Calu3 (cell line): ENCODE measurements at regions not wholly inside any gene's neighbourhood (a gene's known extent, or its start where the extent isn't known, plus 50 kb on each side); places are given as distances from the start of the nearest gene placed in this dataset.

ENCODE experiments used
- BruUV-seq: library from RNA; stranded (reverse); fragments of 400-500 nt; replicated peaks from 2 replicates; lab custom pipeline; 2021; lab: Mats Ljungman, UMichigan
- CTCF ChIA-PET: fragments of 300-600 bp; sonication (Branson Sonifier 250); formaldehyde crosslinking; loops from one replicate; lab custom pipeline; 2022; ENCODE audit warnings: antibody characterized with exemption; lab: Charles Lee
- DNase-seq: peaks from one replicate; pipeline ENCODE4 v3.0.0; 2022
- H3K27ac Mint-ChIP-seq: one replicate; pipeline ENCODE4 v1.8.0; 2022; ENCODE audit warnings: mixed read lengths; ENCODE audit not compliant: unreplicated experiment
- H3K27me3 Mint-ChIP-seq: one replicate; pipeline ENCODE4 v1.8.0; 2022; ENCODE audit warnings: mixed read lengths; ENCODE audit not compliant: unreplicated experiment
- H3K36me3 Mint-ChIP-seq: one replicate; pipeline ENCODE4 v1.8.0; 2022; ENCODE audit warnings: mild to moderate bottlenecking, moderate library complexity, mixed read lengths; ENCODE audit not compliant: insufficient read depth, unreplicated experiment
- H3K4me1 Mint-ChIP-seq: one replicate; pipeline ENCODE4 v1.8.0; 2022; ENCODE audit warnings: mild to moderate bottlenecking, low read depth, mixed read lengths; ENCODE audit not compliant: unreplicated experiment
- H3K4me3 Mint-ChIP-seq: one replicate; pipeline ENCODE4 v1.8.0; 2022; ENCODE audit warnings: mild to moderate bottlenecking, low read depth, moderate library complexity, mixed read lengths; ENCODE audit not compliant: unreplicated experiment
- H3K9me3 Mint-ChIP-seq: one replicate; pipeline ENCODE4 v1.8.0; 2022; ENCODE audit warnings: low read depth, mixed read lengths; ENCODE audit not compliant: unreplicated experiment
- intact Hi-C: fragments of 100-400 bp; cut with micrococcal nuclease; formaldehyde crosslinking; loops from one replicate; pipeline ENCODE4 v1.10.0; 2022; ENCODE audit not compliant: unreplicated experiment
- TF ChIP-seq, protein P1 (sequence below): fragments of 200-600 bp; IDR thresholded peaks from one replicate; pipeline ENCODE4 v1.8.0; 2022; ENCODE audit warnings: antibody characterized with exemption; ENCODE audit not compliant: unreplicated experiment

DNA sequence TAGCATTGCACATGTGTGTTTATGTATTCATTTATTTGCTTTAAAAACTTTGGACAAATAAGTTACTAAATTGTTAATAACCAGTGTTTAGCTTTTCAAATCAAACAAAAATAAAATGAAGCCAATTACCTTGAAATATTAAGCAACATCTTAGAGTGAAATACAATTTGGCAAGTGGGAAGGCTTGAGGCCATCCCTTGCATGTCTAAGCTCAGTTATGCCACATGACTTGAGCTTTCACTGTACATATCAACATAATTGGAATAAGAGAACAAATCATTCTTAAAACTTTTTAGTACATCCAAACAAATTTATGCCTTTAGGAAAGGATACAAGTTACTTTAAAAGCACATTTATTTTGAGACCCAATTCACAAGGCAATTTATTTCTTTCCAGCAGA, 640.6 kb downstream of the SPRY1 start:
- no peak overlapping the region for H3K4me3 Mint-ChIP-seq
- H3K27ac Mint-ChIP-seq, result no peak overlapping the region
- H3K27me3 Mint-ChIP-seq, result no peaks in the 10 kb centered on the region
- no peak for DNase-seq
- H3K36me3 Mint-ChIP-seq, result no peaks in the 10 kb centered on the region
- CTCF ChIA-PET, result no interaction called here
- intact Hi-C loops, result no loop called here
- no peaks in the 10 kb centered on the region for H3K4me1 Mint-ChIP-seq
- no TSS peak for BruUV-seq
- no peaks in the 10 kb centered on the region for H3K9me3 Mint-ChIP-seq
- TF ChIP-seq, protein P1, sequence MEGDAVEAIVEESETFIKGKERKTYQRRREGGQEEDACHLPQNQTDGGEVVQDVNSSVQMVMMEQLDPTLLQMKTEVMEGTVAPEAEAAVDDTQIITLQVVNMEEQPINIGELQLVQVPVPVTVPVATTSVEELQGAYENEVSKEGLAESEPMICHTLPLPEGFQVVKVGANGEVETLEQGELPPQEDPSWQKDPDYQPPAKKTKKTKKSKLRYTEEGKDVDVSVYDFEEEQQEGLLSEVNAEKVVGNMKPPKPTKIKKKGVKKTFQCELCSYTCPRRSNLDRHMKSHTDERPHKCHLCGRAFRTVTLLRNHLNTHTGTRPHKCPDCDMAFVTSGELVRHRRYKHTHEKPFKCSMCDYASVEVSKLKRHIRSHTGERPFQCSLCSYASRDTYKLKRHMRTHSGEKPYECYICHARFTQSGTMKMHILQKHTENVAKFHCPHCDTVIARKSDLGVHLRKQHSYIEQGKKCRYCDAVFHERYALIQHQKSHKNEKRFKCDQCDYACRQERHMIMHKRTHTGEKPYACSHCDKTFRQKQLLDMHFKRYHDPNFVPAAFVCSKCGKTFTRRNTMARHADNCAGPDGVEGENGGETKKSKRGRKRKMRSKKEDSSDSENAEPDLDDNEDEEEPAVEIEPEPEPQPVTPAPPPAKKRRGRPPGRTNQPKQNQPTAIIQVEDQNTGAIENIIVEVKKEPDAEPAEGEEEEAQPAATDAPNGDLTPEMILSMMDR, result no peak

DNA sequence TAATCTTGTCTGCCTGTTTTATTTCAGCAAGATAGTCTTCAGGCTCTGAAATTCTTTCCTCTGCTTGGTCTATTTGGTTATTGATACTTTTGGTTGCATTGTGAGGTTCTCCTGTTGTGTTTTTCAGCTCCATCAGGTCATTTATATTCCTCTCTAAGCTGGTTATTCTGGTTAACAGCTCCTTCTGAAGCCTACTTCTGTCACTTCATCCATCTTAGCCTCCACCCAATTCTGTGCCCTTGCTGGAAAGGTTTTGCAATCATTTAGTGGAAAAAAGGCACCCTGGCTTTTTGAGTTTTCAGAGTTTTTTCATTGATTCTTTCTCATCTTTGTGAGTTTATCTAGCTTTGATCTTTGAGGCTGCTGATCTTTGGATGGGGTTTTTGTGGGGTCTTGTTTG, 647.7 kb downstream of the SPRY1 start:
- TF ChIP-seq, protein P1, result no peak
- intact Hi-C loops, result no loop called here
- no TSS peak for BruUV-seq
- no peak overlapping the region for H3K4me3 Mint-ChIP-seq
- H3K4me1 Mint-ChIP-seq, result no peaks in the 10 kb centered on the region
- no peak overlapping the region for H3K27ac Mint-ChIP-seq
- H3K9me3 Mint-ChIP-seq, result no peaks in the 10 kb centered on the region
- H3K36me3 Mint-ChIP-seq, result no peaks in the 10 kb centered on the region
- H3K27me3 Mint-ChIP-seq, result no peaks in the 10 kb centered on the region
- DNase-seq, result no peak
- CTCF ChIA-PET, result no interaction called here

DNA sequence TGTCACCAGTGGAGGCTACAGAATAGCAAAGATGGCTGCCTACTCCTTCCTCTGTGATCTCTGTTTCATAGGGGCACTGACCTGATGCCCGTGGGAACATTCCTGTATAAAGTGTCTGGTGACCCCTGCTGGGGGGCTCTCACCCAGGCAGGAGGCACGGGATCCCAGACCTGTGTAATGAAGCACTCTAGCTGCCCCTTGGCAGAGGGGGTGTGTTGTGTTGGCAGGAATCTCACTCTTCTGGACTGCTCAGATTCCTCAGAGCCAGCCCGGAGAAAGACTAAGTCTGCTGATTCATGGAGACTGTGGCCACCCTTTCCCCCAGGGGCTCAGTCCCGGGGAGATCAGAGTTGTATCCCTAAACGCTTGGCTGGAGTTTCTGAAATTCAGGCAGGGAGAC, 648.3 kb downstream of the SPRY1 start:
- TF ChIP-seq, protein P1, result no peak
- Mint-ChIP-seq H3K27ac (no peak overlapping the region), H3K4me3 (no peak overlapping the region), H3K9me3 (no peaks in the 10 kb centered on the region), H3K27me3 (no peaks in the 10 kb centered on the region), H3K4me1 (no peaks in the 10 kb centered on the region), H3K36me3 (no peaks in the 10 kb centered on the region)
- CTCF ChIA-PET, result no interaction called here
- intact Hi-C loops, result no loop called here
- no TSS peak for BruUV-seq
- DNase-seq, result peak; percentile 1

DNA sequence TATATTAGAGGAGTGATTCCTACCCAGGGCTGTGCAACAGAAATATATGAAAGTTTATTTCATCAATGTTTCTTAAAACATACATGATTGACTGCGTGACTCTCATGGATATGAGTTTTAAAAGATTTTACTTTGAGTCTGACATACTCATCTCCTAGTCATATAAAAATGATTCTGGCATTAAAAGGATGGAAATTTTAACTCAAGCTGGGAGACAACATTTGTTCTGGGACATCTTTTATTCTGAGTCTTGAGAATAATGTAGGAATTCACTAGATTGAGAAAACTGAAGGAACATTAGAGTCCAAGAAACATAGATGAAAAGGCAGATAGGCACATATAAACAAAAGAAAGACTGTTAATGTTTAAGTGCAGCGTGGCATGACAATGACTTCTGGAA, 649.6 kb downstream of the SPRY1 start:
- no TSS peak for BruUV-seq
- CTCF ChIA-PET, result no interaction called here
- Mint-ChIP-seq H3K4me1 (no peaks in the 10 kb centered on the region), H3K27me3 (no peaks in the 10 kb centered on the region), H3K27ac (no peak overlapping the region), H3K4me3 (no peak overlapping the region), H3K9me3 (no peaks in the 10 kb centered on the region), H3K36me3 (no peaks in the 10 kb centered on the region)
- TF ChIP-seq, protein P1, result no peak
- intact Hi-C loops, result no loop called here
- no peak for DNase-seq
